Neural cell (in vitro differentiated cells): ENCODE measurements at regions not wholly inside any gene's neighbourhood (a gene's known extent, or its start where the extent isn't known, plus 50 kb on each side); places are given as distances from the start of the nearest gene placed in this dataset.

ENCODE experiments used
- EP300 ChIP-seq: fragments of 450-650 bp; conservative IDR thresholded peaks from 2 replicates; pipeline ENCODE4 v1.6.1; 2014; ENCODE audit warnings: antibody characterized with exemption, mild to moderate bottlenecking, moderate library complexity; ENCODE audit not compliant: poor library complexity, severe bottlenecking
- EZH2 ChIP-seq: fragments of 200-600, 300-800 bp; shearing (Covaris generic), sonication (generic); IDR thresholded peaks from 2 replicates; pipeline ENCODE4 v1.6.1; 2014; ENCODE audit warnings: antibody characterized with exemption, low read length, borderline replicate concordance, mild to moderate bottlenecking; ENCODE audit not compliant: insufficient read depth, poor library complexity, severe bottlenecking
- POLR2AphosphoS5 ChIP-seq: IDR thresholded peaks from 2 replicates; pipeline ENCODE4 v1.6.1; 2012
- RAD21 ChIP-seq: fragments of 450-650 bp; conservative IDR thresholded peaks from 2 replicates; pipeline ENCODE4 v1.6.1; 2014; ENCODE audit warnings: antibody characterized with exemption, mild to moderate bottlenecking, moderate library complexity
- REST ChIP-seq: IDR thresholded peaks from 2 replicates; pipeline ENCODE4 v1.6.1; 2012; ENCODE audit warnings: borderline replicate concordance
- SMC3 ChIP-seq: fragments of 450-650 bp; conservative IDR thresholded peaks from 2 replicates; pipeline ENCODE4 v1.6.1; 2014; ENCODE audit warnings: antibody characterized with exemption, mild to moderate bottlenecking, moderate library complexity; ENCODE audit not compliant: poor library complexity
- TAF1 ChIP-seq: IDR thresholded peaks from 2 replicates; pipeline ENCODE4 v1.6.1; 2012; ENCODE audit warnings: low read depth
- TF ChIP-seq, protein P1 (sequence below): fragments of 450-650 bp; IDR thresholded peaks from 2 replicates; pipeline ENCODE4 v1.5.1; 2014; ENCODE audit warnings: antibody characterized with exemption, mild to moderate bottlenecking, moderate library complexity; ENCODE audit not compliant: poor library complexity, severe bottlenecking

DNA sequence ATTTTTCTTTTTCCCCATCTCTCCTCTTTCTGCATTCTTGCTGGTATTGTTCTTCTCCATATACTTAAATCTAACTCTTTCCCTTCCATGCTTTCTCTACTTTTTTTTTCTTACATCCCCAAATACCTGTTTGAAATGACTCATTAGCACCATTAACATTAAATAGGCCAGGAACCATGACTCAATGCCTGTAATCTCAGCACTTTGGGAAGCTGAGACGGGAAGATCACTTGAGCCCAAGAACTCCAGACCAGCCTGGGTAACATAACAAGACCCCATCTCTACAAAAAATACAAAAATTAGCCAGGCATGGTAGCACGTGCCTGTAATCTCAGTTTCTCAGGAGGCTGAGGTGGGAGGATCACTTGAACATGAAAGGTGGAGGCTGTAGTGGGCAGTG is 1026.8 kb downstream of the GATA3 start:
- TF ChIP-seq, protein P1, sequence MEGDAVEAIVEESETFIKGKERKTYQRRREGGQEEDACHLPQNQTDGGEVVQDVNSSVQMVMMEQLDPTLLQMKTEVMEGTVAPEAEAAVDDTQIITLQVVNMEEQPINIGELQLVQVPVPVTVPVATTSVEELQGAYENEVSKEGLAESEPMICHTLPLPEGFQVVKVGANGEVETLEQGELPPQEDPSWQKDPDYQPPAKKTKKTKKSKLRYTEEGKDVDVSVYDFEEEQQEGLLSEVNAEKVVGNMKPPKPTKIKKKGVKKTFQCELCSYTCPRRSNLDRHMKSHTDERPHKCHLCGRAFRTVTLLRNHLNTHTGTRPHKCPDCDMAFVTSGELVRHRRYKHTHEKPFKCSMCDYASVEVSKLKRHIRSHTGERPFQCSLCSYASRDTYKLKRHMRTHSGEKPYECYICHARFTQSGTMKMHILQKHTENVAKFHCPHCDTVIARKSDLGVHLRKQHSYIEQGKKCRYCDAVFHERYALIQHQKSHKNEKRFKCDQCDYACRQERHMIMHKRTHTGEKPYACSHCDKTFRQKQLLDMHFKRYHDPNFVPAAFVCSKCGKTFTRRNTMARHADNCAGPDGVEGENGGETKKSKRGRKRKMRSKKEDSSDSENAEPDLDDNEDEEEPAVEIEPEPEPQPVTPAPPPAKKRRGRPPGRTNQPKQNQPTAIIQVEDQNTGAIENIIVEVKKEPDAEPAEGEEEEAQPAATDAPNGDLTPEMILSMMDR = no peak
- TF ChIP-seq RAD21 (no peak), EZH2 (no peak), REST (no peak), SMC3 (no peak), POLR2AphosphoS5 (no peak), EP300 (no peak), TAF1 (no peak)
